Dermis blood vessel endothelial cell (primary cell): ENCODE measurements at regions not wholly inside any gene's neighbourhood (a gene's known extent, or its start where the extent isn't known, plus 50 kb on each side); places are given as distances from the start of the nearest gene placed in this dataset.
"Not testable (repeated sequence)": the region's sequence is repeated elsewhere in the genome, so short reads cannot be mapped to it uniquely, and the experiment has no call there.

Experiments used
- DNase-seq: peaks from one replicate; pipeline ENCODE4 v3.0.0; 2010

DNA sequence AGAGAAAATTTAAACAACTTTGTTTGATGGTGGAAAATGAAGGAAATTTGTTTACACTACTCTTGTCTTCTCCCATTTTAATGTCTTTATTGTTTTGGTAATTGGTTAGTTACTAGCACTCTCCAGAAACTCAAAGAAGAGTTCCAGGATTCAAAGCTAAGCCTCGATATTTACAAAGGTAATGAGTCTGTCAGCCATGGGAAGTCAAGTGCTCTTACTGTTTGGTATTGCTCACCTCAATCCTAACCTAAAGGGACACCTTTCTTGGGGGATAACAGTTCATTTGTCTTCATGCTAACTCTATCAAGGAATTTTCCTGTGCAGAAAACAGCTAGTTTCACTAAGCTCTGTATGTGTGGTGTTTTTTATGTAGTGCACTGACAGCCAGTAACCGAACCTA is 222.9 kb upstream of the LMO3 start:
- DNase-seq = no peak

DNA sequence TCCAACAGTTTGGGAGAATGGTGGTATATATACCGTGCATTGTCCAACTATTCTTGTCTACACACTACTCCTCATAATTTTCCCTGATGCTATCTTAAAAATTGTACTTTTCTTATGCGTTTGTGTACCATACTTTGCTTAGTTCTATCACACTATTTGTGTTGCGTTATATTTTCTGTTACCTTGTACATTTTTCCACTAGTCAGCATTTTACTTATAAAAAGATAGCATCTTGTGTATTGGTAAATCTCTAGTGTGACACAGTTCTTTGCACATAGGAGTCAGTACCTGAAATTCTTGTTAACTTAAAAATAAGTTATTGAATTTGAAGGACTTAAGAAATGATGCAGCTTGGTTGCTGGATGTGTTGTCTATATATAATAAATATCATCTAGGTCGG is 201.8 kb upstream of the LMO3 start:
- no peak for DNase-seq

DNA sequence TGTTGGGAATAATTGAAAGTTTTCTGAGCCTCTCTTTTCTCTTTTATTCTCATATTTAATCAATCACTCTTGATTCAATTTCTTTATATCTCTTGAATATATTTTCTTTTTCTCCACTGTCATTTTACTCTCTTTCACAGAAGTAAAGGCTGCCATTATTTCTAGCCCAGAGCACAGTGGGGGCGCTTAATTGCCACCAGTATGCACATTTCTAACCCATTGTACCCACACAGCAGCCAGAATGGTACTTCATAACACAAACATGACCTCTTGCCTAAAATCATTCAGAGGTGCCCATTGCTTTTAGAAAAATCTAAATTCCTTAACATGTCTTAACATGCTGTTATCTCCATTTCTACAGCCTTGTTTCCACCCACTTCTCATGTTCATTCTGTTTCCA is 190.2 kb upstream of the LMO3 start:
- DNase-seq = no peak

DNA sequence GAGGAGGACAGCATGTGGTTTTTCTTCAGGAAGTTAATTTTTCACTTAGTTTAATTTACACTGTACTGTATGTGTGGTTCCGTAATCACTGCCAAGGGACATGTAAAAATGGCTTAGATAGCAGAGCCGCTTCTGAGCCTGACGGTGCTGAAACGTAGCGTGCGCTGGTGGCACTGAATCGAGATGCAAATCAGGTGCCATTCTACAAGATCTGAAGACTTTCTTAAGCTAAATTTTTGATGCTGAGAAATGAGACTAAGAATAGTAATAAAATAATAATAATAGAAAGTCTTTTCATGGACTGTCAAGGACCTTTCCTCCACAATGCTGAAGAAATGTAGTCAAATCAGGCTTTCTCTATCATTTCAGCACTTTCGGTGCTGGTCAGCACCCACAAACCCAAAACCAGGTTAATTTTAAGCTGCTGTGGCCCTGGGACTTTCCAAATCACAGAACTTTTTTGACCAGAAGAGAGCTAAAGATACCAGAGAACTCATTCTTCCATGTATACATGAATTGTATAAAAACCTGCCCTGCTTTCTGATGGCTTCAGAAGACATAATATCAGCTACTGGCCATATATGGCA is 183.3 kb upstream of the LMO3 start:
- no peak for DNase-seq

DNA sequence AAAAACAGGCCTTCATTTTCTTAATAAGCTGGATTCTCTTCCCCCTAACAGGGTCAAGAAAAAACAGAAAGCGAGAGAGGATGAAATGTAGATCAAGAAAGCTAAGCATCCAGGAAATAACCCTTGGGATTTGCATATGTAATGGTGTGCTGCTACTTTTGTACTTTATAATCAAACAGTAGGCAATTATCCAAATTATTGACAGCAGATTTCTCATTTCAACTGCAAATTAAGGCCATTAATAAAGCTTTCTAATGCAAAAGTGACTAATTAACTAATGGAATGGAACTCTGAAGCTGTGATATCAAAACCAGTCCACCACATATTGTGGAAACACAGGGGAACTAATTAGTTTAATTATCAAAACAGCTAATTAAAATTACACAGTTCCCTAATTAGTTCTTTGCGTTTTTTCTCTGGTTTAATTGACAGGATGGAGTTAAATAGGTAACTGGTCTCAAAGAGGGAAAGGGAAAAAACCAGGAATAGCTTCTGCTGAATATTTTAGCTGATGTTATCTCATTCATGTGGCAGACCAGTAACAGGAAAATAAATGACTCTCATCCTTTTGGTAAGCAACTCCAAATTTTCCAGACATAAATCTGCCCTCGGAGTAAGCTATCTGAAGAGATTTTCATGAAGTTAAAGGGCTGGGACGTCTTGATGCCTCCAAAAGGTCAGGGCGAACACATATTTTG is 182.7 kb upstream of the LMO3 start:
- no peak for DNase-seq

DNA sequence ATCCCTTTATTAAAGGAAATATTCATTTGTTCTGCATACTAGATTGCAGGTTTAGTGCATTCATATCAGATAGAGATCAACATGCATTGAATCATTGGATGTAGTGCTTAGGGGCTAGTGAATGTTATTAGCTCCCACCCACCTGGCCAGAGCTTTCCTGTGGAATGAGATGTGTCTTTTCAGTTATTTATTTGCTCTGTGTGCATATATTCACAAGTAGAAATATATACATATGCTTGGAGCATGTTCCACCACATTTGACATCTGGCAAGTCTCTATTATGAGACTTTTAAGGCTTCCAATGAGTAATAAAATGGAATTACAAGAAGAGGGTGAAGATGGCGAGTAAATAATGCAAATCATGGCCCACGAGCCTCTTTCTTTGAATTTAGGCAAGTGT is 180.0 kb upstream of the LMO3 start:
- no peak for DNase-seq

DNA sequence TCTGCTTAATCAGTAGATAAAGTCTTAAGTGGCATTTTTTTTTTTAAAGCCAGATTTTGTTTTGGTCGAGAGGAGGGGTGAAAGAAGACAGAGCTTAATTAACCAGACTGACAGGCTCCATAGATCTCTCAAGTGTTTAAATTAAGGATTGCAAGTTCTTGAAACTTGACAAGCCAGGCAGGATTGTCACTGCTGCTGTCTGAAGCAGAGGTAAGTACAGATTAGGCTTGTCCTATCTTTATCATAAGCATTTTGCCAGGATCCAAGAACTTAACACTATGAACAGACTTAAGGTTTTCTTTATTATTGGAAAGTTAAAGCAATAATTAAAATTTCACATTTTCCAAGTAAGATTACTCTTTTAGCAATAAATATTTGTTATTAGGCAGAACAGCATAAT is 179.6 kb upstream of the LMO3 start:
- no peak for DNase-seq

DNA sequence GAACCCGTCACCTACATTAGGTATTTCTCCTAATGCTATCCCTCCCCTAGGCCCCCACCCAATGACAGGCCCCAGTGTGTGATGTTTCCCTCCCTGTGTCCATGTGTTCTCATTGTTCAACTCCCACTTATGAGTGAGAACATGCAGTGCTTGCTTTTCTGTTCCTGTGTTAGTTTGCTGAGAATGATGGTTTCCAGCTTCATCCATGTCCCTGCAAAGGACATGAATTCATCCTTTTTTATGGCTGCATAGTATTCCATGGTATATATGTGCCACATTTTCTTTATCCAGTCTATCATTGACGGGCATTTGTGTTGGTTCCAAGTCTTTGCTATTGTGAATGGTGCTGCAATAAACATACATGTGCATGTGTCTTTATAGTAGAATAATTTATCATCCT is 163.2 kb upstream of the LMO3 start:
- DNase-seq = not testable (repeated sequence)

DNA sequence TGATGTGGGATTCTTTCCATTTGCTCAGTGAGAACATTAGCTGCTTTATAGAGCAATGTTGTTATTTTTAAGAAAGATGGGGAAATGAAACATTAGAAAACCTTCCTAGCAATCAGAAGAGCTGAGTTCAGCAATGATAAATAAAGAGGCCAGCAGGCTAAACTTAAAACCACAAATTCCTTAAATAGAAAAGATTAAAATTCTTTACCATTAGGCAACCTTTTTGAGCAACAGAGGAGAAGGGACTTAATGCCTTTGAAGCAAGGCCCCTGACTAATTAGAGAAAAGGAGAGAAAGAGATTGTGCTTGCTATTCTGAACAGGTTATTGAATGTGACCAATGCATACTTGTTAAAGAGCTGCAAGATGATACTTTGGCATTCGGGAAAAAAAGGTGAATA is 160.8 kb upstream of the LMO3 start:
- no peak for DNase-seq

DNA sequence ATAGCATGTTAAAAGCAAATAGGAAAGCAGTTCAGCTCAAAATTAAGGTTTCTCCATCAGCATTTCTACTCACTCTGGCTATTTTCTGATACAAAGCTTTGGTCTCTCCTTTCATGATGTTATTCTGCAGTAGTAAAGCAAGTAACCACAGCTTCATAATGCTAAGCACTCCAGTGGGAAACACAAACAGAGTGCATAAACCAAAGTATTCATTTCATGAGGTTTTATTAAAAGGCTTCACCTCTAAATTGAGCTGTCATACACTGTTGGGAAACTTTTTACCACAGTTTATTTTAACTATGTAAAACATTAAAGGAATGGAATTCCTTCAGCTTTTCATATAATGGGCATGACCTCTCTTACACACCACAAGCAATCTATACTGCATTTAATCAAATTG is 157.9 kb upstream of the LMO3 start:
- DNase-seq = no peak

DNA sequence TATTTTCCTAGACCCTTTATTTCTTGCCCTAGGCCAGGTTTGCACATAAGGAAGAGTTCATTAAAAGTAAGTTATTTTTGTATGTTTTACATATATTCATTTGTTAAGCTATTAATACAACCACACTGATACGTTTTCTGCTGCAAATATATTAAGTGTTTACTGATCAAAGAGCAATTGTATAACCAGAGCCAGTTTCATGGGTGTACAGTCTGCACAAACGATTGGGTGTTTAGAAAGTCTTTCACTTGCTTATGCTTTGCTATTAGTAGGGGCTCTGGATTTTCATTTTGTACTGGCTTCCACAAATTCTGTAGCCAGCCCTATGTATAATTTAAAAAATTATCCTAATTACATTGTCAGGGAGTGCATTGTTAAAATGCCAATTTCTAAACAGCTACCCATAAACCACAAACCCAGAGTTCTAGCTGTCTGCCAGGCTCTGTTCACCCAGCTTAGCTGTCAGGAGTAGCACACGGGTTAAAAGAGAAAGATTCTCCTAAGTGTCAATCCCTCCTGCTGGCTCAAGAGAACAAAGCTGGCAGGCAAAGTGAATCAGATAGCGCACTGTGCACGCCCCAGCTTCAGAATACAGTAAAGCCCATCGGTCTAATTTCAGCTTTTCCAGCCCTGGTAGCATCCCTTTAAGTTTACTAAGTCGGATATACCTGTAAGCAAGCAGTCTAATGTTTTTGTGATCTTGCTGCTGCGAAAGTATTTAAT is 151.0 kb upstream of the LMO3 start:
- DNase-seq = no peak

DNA sequence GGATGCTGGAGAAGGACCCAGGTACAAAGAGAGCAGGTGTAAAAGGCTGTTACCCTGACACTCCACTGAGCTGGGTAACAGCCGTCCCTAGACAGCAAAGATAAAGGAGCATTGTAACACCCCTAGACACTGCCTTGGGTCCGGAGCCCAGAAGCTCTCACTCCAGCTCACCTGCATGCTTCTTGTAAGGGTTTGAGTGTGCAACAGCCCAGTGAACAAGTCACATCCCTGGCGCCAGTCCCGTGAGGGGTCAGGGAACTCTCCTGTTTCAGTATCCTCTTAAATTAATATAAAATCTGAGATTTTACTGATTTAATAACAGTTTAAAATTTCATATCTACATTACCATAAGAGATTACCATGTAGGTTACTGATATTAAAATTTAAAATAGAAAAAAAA is 124.8 kb upstream of the LMO3 start:
- no peak for DNase-seq

DNA sequence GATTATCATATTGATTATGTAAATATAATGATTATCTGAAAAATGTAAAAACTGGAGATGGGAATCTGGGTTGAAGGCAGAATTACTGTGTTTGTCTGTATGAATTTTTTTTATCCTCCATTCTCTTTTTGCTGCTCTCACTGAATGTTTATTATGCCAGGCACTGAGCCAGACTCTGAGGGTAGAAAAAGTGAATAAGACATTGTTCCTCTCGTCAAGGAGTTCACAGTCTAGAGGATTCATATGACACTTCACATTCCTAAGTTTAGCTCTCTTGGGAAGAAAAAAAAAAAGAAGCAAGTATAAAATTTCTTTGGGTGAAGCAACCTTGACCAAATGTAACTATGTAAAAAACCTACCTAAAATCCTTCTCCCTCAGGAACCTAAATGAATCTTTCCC is 120.9 kb upstream of the LMO3 start:
- no peak for DNase-seq

DNA sequence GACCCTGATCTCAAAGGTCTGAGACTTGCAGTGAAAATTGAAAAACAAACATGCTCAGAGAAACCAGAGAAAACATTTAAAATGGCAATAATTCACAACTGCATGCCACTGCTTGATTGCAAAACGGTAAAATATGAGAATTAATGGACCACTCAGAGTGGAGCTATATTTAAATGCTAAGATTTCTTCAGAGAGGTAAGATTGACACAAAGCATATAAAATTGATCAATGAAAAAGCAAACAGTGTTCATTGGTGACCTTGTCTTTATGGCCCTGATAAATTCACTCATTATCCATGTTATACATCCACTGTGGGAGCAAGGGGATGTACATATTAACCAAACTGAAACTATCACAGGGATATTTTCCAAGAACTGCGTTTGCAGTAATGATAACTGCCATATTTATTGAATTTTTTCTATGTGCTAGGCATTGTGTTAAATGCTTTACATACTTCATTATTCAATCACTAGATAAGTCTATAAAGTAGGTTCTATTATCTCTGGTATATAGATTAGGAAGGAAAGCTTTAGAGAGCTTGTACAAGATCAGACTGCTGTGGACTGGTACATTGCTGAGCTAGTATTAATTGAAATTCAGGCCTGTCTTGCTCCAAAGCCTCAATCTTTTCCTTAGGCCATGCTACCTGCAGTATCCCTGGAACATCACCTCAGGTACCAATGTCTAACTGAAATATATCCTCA is 113.9 kb upstream of the LMO3 start:
- DNase-seq = no peak

DNA sequence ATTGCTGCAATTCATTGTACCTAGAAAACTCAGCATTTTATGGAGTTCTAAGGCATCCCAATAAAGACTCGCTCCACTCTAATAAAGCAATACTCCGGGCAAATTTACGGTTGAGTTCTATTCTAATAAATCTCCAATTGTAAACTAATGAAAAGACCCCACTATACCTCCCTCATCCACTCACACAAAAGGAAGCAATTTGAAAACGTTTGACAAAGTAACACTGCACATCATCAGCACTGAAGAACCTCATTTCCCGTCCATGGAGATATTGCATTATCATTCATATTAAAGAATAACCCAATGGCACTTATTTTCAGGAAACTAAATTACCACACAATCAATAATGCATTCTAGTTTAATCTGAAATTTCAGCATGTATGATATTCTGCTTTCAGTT is 111.0 kb upstream of the LMO3 start:
- no peak for DNase-seq

DNA sequence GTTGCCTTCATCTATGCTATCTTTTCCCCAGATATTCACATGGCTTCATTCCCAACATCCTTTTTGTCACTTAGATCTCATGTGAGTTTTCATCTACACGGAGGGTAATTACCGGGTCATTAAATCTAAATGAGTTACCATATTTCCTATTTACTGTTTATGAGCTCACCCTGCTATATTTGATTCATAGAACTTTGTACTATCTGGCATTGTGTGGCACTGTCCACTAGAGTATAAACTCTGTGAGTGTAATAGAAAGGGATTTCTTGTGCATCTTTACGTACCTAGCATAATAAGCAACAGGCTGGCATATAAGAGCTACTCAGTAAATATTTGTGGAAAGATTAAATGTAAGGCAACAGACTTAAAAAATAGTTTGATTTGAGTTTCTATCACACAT is 86.1 kb upstream of the LMO3 start:
- no peak for DNase-seq

DNA sequence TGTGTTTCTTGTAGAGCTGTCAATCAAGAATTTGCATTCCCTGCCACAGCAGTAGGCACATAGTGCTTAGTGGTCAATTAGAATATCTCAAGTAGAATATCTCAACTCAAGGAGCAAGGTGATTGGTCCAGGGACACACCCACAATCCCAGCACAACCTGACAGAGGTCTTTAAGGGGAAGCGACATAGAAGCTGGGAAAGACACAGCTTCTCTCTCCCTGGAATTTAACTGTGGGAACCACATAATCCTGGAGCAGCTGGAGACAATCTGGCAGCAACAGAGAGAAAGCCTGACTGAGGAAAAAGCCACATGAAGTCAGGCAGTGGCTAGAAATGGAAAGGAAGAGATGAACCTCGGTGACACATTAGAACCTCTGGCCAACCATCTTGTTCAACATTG is 85.7 kb upstream of the LMO3 start:
- no peak for DNase-seq

DNA sequence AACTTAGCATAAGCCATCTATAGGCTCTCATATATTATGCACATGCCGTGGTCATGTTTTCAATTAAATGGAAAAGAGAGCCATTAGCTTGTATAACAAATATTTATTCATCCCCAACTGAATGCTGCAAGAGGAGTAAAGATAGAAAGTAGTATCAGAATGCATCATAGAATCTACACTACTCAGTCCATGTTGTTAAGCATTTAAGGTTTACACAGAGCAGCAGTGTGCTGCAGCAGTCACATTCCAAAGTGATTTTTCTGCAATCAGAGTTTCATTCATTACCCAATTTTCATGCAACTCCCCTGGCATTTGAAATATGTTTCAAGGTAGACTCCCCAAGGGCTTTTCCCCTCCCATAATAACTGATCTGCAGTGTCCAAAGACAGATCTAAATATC is 82.2 kb upstream of the LMO3 start:
- DNase-seq = no peak

DNA sequence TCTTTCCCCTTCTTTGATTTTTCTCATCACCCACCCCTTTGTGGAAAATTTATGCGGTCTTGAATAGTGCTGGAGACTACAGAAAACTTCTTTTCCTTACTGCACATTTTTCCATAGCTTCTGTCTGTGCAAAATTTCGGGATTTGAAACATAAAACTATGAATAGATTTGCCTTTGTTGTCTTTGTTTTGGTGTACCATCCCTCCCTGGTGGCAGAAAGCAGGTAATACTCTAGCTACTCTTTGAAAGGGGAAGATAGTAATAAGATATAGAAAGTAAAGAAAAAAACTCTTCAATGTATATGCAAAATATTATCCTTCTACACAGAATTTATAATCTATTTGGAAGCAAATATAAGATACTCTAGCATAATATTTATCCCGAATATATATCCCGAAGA is 79.1 kb upstream of the LMO3 start:
- no peak for DNase-seq

DNA sequence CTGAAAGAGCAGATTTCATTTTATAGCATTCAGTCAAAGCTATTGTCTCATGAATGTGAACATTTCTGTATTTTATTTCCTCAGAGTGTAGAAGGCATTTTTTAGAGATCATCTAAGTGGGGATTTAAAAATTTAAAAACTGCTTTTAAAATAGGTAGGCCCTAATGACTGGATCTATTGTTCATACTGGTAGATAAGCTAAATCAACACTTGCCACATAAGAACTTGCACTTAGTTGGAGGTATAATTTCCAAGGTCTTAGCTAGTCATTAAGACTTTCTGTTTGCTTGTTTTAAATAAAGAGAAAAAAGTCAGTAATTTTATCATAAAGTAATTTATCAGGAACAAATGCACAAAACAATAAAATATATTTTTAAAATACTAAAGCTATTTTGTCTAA is 75.2 kb upstream of the LMO3 start:
- DNase-seq = no peak

DNA sequence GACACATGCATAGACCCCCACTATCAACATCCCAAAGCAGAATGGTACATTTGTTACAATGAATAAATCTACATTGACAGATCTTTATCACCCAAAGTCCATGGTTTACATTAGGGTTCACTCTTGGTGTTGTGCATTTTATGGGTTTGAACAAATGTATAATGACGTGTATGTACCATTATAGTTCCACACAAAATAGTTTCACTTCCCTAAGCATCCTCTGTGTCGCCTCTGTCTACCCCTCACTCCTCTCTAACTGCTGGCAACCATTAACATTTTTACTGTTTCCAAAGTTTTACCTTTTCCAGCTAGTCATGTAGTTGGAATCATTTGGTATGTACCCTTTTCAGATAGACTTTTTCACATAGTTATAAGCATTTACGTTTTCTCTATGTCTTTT is 69.5 kb upstream of the LMO3 start:
- no peak for DNase-seq

DNA sequence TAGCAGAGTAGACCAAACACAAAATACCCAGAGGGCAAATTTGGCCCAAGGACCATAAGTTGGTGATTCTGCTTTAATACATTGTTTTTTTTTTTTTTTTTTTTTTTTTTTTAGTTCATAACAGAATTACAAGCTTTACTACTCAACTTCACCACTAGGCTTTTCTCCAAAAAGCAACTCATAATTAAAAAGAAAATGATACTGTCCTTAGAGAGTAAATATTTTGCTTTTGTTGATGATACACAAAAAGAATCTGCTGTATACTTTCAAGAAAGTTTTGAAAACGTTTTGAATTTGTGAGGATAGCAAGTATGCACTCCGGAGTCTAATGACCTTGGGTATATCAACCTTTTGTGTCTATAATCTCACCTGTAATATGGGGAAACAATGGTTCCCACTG is 68.9 kb upstream of the LMO3 start:
- DNase-seq = no peak

DNA sequence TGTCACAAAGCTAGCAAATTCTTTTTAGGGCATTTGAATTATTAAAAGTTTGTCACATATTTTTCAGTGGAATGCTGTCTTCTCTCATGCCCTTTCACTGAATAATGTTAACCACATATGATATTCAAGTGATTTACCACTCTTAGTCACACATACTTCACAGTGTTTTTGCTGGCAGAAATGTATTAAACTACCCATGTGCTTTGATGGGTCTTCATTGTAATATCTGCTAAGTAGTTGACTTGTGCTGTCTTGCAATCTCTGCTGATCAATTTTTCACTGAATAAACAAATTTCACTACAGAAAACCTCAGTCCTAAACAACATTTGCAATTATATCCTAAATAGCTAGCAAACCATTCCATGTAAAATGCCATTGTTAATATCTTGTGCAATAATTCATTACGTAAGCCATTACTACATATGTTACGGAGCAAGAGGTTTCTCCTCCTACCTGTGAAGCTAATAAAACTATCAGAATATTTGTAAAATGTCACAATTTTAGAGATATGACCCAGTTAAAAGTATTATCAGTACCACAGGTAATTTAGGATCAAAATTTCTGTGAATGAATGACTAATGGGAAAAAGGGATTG is 64.6 kb upstream of the LMO3 start:
- no peak for DNase-seq
